ENCODE measurements at regions not wholly inside any gene's neighbourhood (a gene's known extent, or its start where the extent isn't known, plus 50 kb on each side); places are given as distances from the start of the nearest gene placed in this dataset.

DNA sequence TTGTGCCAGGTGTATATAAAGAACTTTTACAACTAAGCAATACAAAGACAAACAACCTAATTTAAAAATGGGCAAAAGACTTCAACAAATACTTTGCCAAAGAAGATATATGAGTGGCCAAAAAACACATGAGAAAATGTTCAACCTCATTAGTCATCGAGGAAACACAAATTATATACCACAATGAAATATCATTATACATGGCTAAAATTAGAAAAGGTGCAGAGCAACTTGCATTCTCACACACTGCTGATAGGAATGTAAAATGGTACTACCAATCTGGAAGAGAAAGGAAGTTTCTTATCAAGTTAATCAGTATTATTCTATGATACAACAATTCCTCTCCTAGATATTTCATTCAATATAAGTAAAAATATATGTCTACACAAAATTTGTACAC lies 131.6 kb upstream of the FRMD6 start:
- TF ChIP-seq FOXM1 (CRISPR knock-in tag; IDR thresholded peaks at IDR 0.05) (no peak), CTCF (CRISPR knock-in tag; IDR thresholded peaks at IDR 0.05) (no peak), NCOR1 (IDR thresholded peaks at IDR 0.05; ENCODE audit: borderline replicate concordance, low read length) (no peak), ZSCAN5A (CRISPR knock-in tag; IDR thresholded peaks at IDR 0.05; ENCODE audit: borderline replicate concordance) (no peak), NR2F1 (CRISPR knock-in tag; IDR thresholded peaks at IDR 0.05) (no peak), MAX (IDR thresholded peaks at IDR 0.05) (no peak), POLR2A (IDR thresholded peaks at IDR 0.05; ENCODE audit: insufficient read depth in 1 of 2, low read depth in 2 of 2, low read length in 2 of 2) (no peak)
- TF ChIP-seq, protein P1, sequence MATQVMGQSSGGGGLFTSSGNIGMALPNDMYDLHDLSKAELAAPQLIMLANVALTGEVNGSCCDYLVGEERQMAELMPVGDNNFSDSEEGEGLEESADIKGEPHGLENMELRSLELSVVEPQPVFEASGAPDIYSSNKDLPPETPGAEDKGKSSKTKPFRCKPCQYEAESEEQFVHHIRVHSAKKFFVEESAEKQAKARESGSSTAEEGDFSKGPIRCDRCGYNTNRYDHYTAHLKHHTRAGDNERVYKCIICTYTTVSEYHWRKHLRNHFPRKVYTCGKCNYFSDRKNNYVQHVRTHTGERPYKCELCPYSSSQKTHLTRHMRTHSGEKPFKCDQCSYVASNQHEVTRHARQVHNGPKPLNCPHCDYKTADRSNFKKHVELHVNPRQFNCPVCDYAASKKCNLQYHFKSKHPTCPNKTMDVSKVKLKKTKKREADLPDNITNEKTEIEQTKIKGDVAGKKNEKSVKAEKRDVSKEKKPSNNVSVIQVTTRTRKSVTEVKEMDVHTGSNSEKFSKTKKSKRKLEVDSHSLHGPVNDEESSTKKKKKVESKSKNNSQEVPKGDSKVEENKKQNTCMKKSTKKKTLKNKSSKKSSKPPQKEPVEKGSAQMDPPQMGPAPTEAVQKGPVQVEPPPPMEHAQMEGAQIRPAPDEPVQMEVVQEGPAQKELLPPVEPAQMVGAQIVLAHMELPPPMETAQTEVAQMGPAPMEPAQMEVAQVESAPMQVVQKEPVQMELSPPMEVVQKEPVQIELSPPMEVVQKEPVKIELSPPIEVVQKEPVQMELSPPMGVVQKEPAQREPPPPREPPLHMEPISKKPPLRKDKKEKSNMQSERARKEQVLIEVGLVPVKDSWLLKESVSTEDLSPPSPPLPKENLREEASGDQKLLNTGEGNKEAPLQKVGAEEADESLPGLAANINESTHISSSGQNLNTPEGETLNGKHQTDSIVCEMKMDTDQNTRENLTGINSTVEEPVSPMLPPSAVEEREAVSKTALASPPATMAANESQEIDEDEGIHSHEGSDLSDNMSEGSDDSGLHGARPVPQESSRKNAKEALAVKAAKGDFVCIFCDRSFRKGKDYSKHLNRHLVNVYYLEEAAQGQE (IDR thresholded peaks at IDR 0.05; ENCODE audit: borderline replicate concordance in 1 of 2, low read depth in 1 of 2, low read length in 2 of 2) = no peak
- TF ChIP-seq, protein P2, sequence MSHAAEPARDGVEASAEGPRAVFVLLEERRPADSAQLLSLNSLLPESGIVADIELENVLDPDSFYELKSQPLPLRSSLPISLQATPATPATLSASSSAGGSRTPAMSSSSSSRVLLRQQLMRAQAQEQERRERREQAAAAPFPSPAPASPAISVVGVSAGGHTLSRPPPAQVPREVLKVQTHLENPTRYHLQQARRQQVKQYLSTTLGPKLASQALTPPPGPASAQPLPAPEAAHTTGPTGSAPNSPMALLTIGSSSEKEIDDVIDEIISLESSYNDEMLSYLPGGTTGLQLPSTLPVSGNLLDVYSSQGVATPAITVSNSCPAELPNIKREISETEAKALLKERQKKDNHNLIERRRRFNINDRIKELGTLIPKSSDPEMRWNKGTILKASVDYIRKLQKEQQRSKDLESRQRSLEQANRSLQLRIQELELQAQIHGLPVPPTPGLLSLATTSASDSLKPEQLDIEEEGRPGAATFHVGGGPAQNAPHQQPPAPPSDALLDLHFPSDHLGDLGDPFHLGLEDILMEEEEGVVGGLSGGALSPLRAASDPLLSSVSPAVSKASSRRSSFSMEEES (CRISPR knock-in tag; IDR thresholded peaks at IDR 0.05) = no peak

All from HepG2 (cell line).